ENCODE measurements at regions not wholly inside any gene's neighbourhood (a gene's known extent, or its start where the extent isn't known, plus 50 kb on each side); places are given as distances from the start of the nearest gene placed in this dataset.
A peak's percentile ranks its signal among the peaks of the same experiment; 100 is the strongest.
"Not testable (repeated sequence)": the region's sequence is repeated elsewhere in the genome, so short reads cannot be mapped to it uniquely, and the experiment has no call there.

DNA sequence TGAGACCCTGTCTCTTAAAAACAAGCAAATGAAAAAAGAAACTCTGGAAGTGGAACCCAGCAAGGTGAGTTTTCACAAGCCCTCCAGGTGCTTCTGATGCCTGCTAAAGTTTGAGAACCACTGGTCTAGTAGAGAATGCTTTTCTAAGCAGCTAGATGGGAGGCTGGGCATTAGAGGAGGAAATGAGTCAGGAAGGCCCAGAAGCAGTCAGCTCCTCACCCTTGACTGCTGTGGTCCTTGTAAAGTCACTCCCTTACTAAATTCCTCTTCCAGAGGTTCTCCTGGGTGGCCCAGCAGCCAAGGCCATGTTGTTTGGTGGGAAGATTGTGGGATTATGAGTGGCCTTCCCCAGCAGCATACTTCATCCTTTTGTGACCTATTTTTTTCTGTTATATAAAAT, 52.0 kb upstream of the FYN start:
- no peak for DNase-seq

DNA sequence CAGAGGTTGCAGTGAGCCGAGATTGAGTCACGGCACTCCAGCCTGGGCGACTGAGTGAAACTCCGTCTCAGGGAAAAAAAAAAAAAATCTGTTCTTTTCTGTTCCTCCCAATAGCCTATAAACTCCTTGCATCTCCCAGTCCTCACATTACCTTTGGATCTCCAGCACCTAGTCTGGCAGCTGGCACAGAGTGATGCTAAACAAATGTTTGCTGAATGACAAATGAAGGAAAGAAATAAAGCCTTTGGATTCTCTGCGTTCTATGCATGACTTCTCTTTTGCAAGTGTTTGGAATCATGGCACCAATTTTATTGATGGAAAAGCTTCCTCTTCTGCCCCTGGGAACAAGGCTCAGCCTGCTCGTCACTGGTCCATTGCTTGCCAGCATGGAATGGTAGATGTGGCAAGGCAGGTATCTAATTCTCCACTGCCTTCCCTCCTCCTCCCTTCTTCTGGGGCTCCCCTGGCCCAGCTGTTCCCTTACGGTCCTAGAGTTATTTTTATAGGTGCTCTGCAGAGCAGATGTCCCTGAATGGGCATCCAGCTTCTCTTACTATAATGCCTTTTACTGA, 53.6 kb upstream of the FYN start:
- DNase-seq, result no peak

DNA sequence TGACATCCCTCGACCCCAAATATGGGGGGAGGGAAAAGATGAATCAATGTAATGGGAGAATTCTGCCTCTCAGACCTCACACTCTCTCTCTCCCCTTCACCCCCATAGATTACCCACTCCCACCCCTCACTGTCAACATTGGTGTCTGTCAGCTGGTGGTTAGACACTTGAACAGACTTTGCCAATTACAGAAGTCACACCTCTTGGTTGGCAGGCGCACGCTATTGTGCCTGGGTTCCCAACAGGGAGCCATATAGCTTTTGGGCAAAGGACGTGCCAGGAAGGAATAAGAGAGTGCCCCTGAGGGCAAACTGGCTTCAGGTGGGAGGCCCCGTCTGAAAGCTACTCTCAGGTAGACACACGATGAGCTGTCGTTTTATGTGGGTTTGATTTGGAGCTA, 54.1 kb upstream of the FYN start:
- DNase-seq, result peak; percentile 44

DNA sequence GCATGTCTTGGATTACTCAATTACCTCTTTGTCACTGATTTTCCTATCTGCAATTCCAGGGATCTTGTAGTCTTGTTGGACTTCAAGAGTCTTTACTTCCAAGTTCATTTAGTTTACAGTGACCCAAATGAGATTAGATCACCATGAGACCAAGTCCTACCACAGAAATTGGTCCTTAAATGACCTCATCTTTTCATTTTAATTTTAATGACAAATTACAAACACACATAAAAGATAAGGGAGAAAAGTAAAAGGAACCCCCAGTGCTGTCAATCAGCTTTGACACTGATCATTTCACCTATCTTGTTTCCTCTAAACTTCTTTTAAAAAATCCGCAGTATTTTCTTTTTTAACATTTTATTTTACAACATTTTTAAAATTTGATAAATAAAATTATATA, 54.9 kb upstream of the FYN start:
- DNase-seq, result no peak

DNA sequence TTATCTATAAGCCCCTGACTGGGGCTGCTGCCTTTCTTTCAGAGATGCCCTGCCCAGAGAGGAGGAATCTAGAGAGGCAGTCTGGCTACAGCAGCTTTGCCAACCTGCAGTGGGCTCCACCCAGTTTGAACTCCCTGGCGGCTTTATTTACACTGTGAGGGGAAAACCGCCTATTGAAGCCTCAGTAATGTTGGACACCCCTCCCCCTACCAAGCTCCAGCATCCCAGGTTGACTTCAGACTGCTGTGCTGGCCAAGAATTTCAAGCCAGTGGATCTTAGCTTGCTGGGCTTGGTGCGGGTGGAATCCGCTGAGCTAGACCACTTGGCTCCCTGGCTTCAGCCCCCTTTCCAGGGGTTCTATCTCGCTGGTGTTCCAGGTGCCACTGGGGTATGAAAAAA, 61.4 kb upstream of the FYN start:
- not testable (repeated sequence) for DNase-seq

DNA sequence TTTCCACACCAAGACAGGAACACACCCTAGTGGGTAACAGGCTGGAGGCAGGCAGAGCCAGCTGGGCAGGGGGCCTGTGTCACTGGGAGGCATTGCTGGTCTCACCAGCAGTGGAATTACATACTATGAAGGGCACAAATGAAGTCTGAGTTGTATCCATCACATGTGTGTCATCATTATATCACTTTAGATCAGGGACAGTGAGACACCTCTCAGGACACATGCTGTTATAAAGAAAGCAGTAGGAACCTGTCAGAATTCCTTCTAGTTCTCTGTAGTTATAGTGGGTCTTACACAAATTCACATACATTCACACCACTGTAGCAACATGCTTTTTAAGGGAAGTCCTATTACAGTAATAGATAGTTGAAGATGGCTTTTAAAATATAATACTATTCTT, 63.5 kb upstream of the FYN start:
- no peak for DNase-seq

DNA sequence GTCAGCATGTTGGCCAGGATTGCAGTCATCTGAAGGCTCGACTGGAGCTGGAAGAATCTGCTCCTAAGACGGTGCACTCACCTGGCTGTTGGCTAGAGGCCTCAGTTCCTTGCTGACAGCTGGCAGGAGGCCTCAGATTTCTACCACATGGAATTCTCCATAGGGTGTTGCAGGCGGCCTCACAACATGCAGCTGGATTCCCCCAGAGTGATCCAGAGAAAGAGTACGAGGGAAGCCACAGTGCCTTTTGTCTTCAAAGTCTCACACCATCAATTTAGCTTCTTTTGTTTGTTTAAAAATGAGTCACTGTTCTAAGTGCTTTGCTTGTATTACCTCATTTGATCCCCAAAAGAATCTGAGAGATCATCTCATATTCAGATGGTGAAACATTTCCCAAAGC, 65.5 kb upstream of the FYN start:
- no peak for DNase-seq

DNA sequence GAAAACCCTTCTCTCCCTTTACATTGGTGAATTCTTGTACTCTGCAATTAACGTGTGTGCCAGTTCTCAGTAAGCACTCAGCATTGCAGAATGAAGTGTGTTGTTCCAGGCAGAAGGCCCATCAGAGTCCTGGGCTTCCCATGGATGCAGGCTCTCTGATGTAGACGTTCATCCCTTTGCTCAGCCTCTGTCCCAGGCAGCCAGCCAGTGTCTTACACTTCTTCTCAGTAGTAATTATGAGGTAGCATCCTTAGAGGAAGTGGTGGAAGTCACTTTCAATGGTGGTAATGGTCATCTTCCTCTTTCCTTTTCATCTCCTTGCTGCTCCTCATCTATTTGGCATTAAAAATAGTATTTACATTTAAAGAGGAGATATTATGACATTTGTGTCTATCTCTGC, 66.7 kb upstream of the FYN start:
- DNase-seq, result no peak

DNA sequence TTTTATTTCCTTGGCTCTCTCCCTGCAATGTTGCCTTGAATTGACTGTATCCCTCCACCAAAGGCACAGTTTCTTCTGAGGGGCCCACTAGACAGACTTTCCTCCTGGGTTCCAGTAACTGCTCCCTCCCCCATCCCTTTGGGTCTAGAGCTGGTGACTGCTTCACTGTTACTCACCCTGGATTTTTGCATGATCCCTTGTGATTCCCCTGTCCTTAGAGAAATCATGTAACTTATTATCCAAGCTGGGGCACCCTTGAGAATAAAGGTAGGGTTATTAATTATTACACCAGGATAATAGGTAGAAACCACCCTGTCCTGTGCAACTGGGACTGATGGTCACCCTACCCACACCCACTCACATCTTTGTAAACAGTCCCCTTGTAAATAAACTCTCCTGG, 67.5 kb upstream of the FYN start:
- DNase-seq, result no peak

DNA sequence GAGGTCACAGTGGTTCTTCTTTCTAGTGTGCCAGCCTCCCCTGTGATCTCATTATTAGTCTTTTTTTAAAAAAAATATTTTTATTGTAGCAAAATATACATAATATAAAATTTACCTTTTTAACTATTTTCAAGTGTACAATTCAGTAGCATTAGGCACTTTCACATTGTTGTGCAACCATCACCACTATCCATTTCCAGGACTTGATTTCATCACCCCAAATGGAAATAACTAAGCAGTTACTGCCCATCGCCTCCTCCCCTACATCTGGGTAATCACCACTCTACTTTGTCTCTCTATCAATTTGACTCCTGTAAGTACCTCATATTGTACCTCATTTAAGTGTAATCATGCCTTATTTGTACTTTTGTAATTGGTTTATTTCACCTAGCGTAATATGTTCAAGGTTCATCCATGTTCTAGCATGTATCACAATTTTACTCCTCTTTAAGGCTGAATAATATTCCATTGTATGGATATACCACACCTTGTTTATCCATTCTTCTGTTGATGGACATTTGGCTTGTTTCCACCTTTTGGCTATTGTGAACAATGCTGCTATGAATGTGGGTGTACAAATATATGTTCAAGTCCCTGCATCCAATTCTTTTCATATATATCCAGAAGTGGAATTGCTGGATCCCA, 68.6 kb upstream of the FYN start:
- DNase-seq, result no peak

DNA sequence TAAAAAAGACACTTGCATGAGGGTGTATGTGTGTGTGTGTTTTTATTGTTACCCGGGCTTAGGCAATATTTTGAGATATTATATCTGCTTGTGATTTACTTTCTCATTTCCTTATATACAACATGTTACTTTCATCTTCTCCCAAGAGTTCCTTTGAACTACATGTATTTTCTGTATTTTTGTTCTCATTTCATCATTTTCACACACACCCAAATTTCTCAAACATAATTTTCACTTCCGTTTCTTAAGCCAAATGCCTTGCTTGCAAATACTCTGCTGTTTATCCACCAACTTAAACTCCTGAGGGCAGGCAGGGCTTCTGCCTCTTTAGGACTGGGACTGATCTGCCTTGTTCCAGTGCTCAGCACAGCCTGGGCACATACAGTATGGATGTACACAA, 69.3 kb upstream of the FYN start:
- DNase-seq, result no peak

DNA sequence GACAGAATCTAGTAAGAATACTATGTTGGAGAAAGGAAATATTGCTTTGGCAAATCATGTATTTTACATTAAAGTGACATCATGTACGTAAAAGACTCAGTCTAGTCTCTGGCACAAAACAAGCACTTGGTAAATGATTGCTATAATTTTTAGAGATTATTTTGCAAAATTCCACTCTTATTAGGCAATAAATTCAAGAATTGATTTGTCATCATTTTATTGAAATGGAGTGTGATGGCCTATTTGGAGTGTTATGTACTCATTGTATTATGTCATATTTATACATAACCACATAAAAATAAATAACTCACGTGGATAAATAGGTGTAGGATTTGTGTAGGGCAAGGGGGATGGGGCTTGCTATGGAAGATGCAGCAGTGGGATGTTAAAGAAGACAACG, 70.0 kb upstream of the FYN start:
- DNase-seq, result no peak

DNA sequence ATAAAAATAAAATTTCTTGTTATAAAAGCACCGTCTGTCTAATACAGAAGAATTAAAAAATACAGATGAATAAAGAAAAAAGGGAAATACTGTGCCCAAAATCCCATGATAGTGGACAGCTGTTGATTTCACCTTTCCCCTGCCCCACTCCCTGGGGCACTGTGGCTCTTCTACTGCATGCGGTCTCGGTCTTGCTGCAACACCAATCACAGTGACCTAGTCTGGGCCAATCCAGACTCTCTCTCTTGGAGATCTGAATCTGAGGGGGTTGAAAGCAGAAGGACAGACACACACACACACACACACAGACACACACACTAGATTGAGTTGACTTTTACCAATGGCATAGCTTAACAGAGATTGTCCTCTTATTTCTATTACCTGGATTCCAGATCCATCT, 70.5 kb upstream of the FYN start:
- no peak for DNase-seq

DNA sequence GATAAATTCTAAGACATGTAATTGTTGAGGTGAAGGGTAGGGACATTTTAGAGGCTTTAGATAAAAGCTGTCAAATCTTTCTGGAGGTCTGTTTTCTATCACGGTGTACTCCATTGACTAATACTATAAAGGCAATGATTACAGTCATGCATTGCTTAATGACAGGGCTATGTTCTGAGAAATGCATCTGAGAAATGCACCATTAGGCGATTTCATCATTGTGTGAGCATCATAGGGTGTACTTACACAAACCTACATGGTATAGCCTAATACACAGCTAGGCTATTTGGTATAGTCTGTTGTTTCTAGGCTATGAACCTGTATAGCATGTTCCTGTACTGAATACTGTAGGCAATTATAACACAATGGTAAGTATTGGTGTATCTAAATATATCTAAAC, 71.3 kb upstream of the FYN start:
- no peak for DNase-seq

DNA sequence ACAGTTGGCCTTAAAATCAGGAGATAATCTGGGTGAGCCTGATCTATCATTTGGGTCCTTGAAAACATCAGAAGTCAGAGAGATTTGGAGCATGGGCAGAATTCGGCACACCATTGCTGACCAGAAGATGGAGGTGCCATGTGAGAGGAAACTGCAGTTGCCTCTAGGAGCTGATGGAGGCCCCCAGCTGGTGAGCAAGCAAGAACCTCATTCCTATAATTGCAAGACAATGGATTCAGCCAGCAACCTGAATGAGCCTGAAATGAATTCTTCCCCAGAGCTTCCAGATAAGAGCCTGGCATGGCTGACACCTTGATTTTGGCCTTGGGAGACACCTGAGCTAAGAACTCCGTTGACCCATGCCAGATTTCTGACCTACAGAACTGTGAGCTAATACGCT, 76.3 kb upstream of the FYN start:
- no peak for DNase-seq

DNA sequence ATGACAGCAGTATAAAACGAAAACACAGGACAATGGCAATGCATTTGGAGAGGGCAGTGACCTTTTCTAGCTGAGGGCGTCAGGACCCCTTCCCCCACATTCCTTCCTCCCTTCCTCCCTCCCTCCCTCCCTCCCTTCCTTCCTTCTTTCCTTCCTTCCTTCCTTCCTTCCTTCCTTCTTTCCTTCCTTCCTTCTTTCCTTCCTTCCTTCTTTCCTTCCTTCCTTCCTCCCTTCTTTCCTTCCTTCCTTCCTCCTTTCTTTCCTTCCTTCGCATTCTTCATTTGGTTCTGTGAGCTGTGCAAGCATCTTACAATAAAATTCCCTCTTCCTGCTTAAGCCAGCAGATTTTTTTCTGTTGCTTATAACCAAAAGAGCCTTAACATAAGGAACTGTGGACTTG, 76.7 kb upstream of the FYN start:
- not testable (repeated sequence) for DNase-seq

DNA sequence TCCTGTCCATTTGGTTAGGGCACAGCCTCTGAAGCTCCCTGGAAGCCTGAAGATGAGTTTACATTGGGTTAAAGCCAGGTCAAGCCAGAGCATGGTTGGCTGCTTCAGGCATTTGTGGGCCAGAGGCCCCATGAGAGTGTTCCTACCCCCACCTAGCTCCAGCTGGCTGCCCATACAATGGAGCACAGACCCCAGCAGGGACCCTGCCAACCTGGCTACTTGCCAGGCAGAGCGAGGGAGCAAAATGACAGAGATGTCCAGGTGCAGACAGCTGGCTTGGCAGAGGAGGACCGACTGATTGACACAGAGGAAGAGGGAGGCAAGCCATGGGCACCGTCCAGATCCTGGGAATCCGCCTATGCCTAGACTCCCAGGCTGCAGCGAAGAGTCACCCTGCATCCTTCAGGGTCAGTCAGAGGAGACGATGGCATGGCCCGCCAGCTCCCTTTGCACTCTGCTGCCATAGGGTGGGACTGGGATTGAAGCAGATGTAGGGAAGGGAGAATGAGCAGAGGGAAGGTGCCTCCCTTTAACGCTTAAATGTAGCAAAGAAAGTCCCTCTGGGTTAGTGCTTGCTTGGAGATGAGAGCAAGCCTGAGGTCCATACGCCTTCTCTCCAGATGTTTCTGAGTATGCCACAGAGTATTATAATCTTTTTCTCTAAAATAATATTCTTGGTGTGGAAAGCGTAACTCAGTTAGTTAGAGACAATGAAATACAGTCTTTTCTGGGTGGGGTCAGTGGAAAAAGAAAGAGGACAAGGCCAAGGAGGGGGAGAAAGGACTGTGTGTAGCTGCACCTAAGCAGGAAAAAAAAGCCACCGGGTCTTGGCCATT, 77.6 kb upstream of the FYN start:
- DNase-seq, result no peak

DNA sequence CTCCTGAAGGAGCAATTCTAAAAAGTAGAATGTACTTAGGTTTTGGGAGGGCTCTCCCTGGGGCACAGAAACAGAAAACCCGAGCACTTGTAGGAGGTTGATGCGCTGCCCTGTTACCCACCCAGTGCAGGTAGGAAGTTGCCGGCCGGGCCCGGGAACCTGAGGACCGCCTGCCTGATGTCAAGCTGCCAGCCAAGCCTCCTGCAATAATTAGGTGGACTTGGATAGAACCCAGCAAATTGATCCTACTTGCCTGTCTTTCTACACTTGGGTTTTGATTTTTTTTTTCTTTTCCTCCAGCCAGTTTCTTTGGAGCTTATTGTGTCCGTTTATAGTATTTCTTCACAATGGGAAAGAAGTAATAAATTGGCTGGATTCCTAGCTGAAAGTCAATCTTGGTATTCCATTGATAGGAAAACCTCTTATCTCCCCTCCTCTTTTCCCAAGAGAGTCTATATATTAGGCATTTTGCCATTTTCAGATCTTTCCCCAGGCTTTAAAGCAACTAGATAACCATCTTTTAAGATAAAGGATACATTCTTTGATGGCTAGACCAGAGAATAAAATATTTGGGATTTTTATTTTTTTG, 78.3 kb upstream of the FYN start:
- no peak for DNase-seq

DNA sequence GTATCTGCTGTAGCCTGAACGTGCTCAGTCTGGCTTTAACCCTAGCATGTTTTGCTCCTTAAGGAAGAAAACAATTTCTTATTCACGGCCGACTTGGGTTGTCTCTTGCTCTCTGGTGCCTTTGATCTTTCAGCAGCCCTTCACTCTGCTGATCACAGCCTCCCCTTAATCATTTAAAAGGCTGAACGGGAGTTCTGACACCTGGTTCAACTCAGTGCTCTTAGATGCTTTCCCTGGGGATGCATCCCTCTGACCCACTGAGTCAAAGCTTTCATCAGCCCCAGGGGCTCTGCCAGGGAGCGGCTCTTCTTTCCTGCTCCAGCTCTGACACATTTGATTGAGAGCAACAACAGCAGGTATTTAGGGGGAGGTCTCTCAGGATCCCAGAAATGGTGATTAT, 79.0 kb upstream of the FYN start:
- no peak for DNase-seq

DNA sequence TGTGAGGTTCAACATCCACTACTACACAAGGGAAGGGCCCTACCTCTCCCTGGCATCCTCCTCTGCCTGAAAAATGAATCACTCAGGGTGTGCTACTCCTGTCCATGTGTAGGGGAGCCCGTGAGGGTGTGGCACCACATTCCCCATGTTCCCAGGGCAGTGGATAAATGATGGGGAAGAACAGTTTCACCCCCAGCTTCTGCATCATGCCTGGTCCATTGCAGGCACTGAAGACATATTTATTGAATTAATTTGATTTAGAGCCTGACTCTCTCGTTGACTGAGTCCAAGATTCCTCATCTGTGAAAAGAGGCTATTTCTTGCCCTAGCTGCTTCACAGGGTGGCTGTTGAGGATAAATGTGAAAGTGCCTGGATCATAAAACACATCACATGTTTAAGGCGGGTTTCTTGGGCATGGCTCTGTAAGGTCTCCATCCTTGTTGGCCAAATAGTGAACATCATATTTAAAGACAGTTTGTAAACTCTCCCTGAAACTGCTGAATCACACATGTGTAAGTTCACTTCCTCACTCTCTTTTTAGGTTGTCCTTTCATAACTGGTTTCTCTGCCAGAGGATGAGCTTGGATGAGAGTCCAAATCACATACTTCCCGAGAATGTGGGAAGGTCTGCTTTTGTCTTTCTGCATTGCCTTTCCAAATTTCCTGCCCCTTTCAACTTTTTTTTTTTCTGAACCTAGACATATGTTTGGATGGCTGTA, 79.7 kb upstream of the FYN start:
- no peak for DNase-seq

DNA sequence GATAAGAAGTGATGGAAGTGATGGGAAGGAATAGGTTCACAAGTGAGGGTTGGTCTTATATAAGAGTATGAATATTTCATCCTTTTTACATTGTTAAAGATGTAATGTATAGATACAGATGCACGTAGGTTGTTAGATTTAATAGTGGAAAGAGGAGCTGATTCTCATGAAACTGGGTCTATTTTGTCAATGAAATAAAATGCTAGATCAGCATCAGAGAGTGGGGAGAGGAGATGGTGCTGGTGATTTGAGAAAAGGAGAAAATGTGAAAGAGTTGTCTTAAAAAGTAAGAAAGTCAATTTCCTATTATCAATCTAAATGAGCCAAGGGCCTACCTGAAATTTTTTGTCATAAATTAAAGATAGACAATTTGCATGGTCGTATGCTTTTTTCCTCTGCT, 82.8 kb upstream of the FYN start:
- no peak for DNase-seq

DNA sequence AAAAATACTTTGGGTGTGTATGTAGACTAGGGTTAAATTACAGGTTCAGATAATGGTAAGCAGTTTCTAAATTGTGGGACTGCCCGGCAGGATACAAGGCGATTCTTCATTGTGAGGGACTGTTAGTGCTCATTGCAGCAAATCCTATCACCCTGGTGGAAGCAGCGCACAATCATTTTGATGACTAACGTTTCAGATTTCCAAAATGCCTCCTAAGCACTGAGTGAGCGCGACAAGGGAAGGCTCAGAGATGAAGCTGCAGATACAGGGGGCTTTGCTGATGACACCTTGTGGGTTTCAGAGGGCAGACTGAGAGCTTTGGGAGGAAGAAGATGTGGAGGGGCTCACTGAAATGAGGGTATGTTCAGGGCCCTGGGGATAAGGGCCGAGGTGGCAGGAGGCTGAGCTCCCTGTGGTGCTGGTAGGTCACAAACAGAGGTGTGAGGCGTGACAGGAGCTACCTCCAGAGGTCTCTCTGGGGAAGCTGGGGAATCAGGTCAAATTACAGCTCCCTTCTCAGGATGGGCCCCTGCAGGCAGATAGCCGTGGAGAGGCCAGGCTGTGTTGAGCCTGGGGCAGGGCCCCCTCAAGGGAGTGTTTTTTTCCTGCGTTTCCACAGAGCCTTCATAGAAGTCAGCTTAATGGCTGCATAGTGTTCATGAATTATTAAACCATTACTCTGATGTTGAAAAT, 84.5 kb upstream of the FYN start:
- peak; percentile 24 for DNase-seq

DNA sequence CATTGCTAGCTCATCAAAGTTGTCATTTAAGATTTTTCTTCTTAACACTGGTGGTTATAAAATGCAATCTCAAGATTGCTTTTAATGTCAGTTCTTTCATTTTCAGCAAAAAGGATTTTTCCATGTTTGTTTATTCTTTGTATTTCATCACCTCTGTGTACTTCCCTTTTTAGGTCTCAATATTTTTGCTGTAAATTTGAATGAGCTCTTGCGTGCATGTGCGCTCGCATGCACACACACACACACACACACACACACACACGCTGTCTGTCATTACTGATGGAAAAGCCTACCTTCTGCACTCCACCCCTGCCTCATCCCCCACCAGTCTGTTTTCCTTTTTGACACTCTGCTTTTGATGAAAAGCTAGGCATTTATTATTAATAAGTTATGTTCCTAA, 85.3 kb upstream of the FYN start:
- no peak for DNase-seq
